HepG2 (cell line): ENCODE measurements at regions not wholly inside any gene's neighbourhood (a gene's known extent, or its start where the extent isn't known, plus 50 kb on each side); places are given as distances from the start of the nearest gene placed in this dataset.

Experiments
- BCL6 ChIP-seq: IDR thresholded peaks from 2 replicates; pipeline ENCODE4 v1.6.1; 2016; ENCODE audit warnings: missing genetic modification reagents, missing compliant biosample characterization
- CTCF ChIP-seq: sonication (generic); formaldehyde crosslinking; IDR thresholded peaks from 2 replicates; pipeline ENCODE4 v1.5.0; 2020; ENCODE audit warnings: mild to moderate bottlenecking, missing genetic modification reagents, moderate library complexity
- KDM4B ChIP-seq: sonication (generic); formaldehyde crosslinking; IDR thresholded peaks from 2 replicates; pipeline ENCODE4 v1.4.0; 2020; ENCODE audit warnings: missing genetic modification reagents
- MTA1 ChIP-seq: sonication (generic); formaldehyde crosslinking; IDR thresholded peaks from 2 replicates; pipeline ENCODE4 v1.4.0; 2020; ENCODE audit warnings: missing genetic modification reagents, mild to moderate bottlenecking, borderline replicate concordance
- TFDP1 ChIP-seq: IDR thresholded peaks from 2 replicates; pipeline ENCODE4 v1.6.1; 2016; ENCODE audit warnings: missing compliant biosample characterization, missing genetic modification reagents, borderline replicate concordance

- TF ChIP-seq BCL6 (CRISPR knock-in tag) (no peak), KDM4B (CRISPR knock-in tag) (no peak), MTA1 (no peak), CTCF (CRISPR knock-in tag) (no peak), TFDP1 (CRISPR knock-in tag) (no peak)
These were observed 128.0 kb upstream of the CCDC150 start for GRCh38 chr2:196511258-196512168.
